ENCODE measurements at regions not wholly inside any gene's neighbourhood (a gene's known extent, or its start where the extent isn't known, plus 50 kb on each side); places are given as distances from the start of the nearest gene placed in this dataset.

DNA sequence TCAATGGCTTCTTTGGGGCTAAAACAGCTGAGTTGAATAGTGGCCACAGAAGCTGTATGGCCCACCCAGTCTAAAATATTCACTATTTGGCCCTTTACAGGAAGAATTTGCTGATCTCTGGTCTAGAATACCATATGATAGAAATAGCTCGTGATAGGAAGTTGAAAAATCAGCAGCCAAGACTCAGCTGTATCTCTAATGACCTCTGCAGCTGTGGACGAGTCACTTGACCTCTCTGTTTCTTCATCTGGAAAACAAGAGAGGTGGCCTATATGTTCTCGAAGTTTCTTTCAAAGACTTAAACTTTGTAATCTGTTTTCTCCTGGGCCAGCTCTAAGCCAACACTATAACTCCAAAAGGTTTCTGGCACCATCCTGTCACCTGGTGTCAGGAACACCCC lies 129.2 kb downstream of the ZBTB18 start:
- TF ChIP-seq, protein P1, sequence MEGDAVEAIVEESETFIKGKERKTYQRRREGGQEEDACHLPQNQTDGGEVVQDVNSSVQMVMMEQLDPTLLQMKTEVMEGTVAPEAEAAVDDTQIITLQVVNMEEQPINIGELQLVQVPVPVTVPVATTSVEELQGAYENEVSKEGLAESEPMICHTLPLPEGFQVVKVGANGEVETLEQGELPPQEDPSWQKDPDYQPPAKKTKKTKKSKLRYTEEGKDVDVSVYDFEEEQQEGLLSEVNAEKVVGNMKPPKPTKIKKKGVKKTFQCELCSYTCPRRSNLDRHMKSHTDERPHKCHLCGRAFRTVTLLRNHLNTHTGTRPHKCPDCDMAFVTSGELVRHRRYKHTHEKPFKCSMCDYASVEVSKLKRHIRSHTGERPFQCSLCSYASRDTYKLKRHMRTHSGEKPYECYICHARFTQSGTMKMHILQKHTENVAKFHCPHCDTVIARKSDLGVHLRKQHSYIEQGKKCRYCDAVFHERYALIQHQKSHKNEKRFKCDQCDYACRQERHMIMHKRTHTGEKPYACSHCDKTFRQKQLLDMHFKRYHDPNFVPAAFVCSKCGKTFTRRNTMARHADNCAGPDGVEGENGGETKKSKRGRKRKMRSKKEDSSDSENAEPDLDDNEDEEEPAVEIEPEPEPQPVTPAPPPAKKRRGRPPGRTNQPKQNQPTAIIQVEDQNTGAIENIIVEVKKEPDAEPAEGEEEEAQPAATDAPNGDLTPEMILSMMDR (IDR thresholded peaks at IDR 0.05) = no peak
- no peak for TF ChIP-seq POLR2AphosphoS5 (IDR thresholded peaks at IDR 0.05; ENCODE audit: low read depth, low read length)

Data from Panc1 (cell line).